GM20000 (cell line): ENCODE measurements at regions not wholly inside any gene's neighbourhood (a gene's known extent, or its start where the extent isn't known, plus 50 kb on each side); places are given as distances from the start of the nearest gene placed in this dataset.

Source experiments
- DNase-seq: peaks from one replicate; pipeline ENCODE4 v3.0.0; 2012; ENCODE audit warnings: low spot score
- CTCF ChIP-seq: IDR thresholded peaks from 2 replicates; pipeline ENCODE4 v1.5.1; 2012; ENCODE audit warnings: mild to moderate bottlenecking, control low read depth; ENCODE audit errors: extremely low read depth, missing control alignments

GRCh38 chr11:80034801-80035200, 594.0 kb upstream of the TENM4 start:
- no peak for DNase-seq

GRCh38 chr11:80031014-80031600, 590.3 kb upstream of the TENM4 start:
- TF ChIP-seq CTCF = no peak
- no peak for DNase-seq

More at GRCh38 chr11:80034801-80035200, 594.0 kb upstream of the TENM4 start:
- TF ChIP-seq CTCF = no peak

DNA sequence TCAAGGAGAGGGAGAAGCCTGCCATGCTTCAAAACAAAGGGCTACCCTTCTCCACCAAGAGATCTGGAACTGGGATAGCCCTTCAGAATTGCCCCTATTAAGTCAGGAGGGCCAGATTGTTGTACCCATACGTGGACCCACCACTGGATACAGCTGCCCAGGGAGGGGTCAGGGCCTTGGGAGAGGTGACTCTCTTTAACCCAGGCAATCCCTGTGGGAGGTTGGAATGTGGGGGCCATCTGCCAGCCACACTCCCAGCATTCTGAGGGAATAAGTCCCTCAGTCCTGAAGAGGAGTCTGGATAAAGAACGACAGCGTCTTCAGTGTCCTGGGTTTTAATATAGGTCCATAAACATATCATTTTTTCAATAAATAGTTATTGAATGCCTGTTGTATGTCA, 588.2 kb upstream of the TENM4 start:
- no peak for TF ChIP-seq CTCF
- DNase-seq = no peak

GRCh38 chr11:80024119-80024518, 583.3 kb upstream of the TENM4 start:
- DNase-seq = no peak
- no peak for TF ChIP-seq CTCF

DNA sequence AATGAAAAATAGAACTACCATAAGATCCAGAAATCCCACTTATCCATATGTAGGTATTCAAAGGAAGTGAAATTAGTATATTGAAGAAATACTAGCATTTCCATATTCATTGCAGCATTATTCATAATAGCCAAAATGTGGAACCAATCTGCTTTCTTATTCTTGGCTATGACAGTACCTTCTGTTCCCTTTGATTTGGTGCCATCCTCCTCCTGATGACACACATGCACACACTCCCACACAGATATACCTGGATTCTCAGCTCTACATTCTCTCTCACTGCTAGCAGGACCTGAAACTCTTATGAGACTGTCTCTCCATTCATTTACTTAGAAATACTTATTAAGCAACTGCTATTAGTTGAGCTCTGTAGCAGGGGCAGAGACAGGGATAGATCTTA, 582.6 kb upstream of the TENM4 start:
- no peak for DNase-seq

GRCh38 chr11:80010536-80010935, 569.7 kb upstream of the TENM4 start:
- TF ChIP-seq CTCF = no peak
- no peak for DNase-seq

More for the DNA sequence above, 582.6 kb upstream of the TENM4 start:
- no peak for TF ChIP-seq CTCF

DNA sequence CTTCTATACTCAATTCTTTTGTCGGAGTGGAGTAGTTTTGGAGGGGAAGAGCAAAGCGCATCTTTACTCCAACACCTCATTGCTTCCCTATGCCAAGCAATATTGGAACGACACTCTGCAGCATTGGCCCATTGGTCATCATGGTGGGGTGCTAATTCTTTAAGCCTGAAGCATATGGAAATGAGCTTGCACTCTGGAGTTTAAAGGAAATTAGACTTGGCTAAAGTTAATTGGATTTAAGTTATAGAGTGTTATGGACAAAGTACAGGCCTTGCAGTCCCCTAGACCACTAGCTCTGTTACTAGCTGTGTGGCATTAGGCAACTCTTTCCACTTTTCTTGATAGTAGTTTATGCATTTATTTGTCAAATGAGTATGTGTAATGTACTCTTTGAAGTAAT, 568.3 kb upstream of the TENM4 start:
- TF ChIP-seq CTCF = no peak
- DNase-seq = no peak
